GM23338 (cell line): ENCODE measurements at regions not wholly inside any gene's neighbourhood (a gene's known extent, or its start where the extent isn't known, plus 50 kb on each side); places are given as distances from the start of the nearest gene placed in this dataset.

Source experiments
- ATAC-seq: fragments of 200-7000 bp; cut with Tn5 transposase; 3 replicates; pipeline ENCODE4 v1.9.1; 2020
- DNase-seq: peaks from one replicate; pipeline ENCODE4 v3.0.0-alpha.2; 2015; ENCODE audit warnings: low spot score
- H2AFZ ChIP-seq: fragments of 200-600 bp; sonication (generic); 2 replicates; pipeline ENCODE4 v1.8.0; 2016; ENCODE audit warnings: antibody characterized with exemption, mild to moderate bottlenecking, moderate library complexity
- H3F3A ChIP-seq: fragments of 200-600 bp; sonication (generic); replicated peaks from 2 replicates; pipeline ENCODE4 v1.8.0; 2017; ENCODE audit warnings: antibody characterized with exemption, mixed run types, low read depth
- H3K27ac ChIP-seq: fragments of 200-600 bp; sonication (generic); 2 replicates; pipeline ENCODE4 v1.6.1; 2016; ENCODE audit warnings: low read depth
- H3K27me3 ChIP-seq: fragments of 200-600 bp; sonication (generic); 2 replicates; pipeline ENCODE4 v1.8.0; 2016; ENCODE audit warnings: mild to moderate bottlenecking, mixed run types, moderate library complexity; ENCODE audit not compliant: insufficient read depth
- H3K36me3 ChIP-seq: fragments of 200-600 bp; sonication (generic); 2 replicates; pipeline ENCODE4 v1.8.0; 2016; ENCODE audit warnings: mild to moderate bottlenecking; ENCODE audit not compliant: insufficient read depth
- H3K4me1 ChIP-seq: fragments of 200-600 bp; sonication (generic); 2 replicates; pipeline ENCODE4 v1.8.0; 2016; ENCODE audit warnings: mild to moderate bottlenecking, moderate library complexity; ENCODE audit not compliant: insufficient read depth
- H3K4me2 ChIP-seq: fragments of 200-600 bp; sonication (generic); 2 replicates; pipeline ENCODE4 v1.7.1; 2017; ENCODE audit warnings: mixed run types
- H3K4me3 ChIP-seq: fragments of 200-600 bp; sonication (generic); 2 replicates; pipeline ENCODE4 v1.6.1; 2016; ENCODE audit warnings: mixed run types
- H3K79me2 ChIP-seq: fragments of 200-600 bp; sonication (generic); replicated peaks from 2 replicates; pipeline ENCODE4 v1.8.0; 2017; ENCODE audit warnings: mild to moderate bottlenecking; ENCODE audit not compliant: insufficient read depth
- H3K9me2 ChIP-seq: fragments of 200-600 bp; sonication (generic); 2 replicates; pipeline ENCODE4 v1.8.0; 2017; ENCODE audit not compliant: insufficient read depth
- H4K20me1 ChIP-seq: fragments of 200-600 bp; sonication (generic); replicated peaks from 2 replicates; pipeline ENCODE4 v1.8.0; 2017; ENCODE audit warnings: mild to moderate bottlenecking; ENCODE audit not compliant: insufficient read depth
- H3K27ac Mint-ChIP-seq: 2 replicates; pipeline ENCODE4 v1.8.0; 2020; ENCODE audit warnings: inconsistent platforms, mild to moderate bottlenecking, moderate library complexity, mixed read lengths
- H3K27me3 Mint-ChIP-seq: 3 replicates; pipeline ENCODE4 v1.8.0; 2022; ENCODE audit warnings: low read depth, mild to moderate bottlenecking, moderate library complexity, mixed read lengths, inconsistent platforms; ENCODE audit not compliant: insufficient read depth, poor library complexity
- H3K36me3 Mint-ChIP-seq: 3 replicates; pipeline ENCODE4 v1.8.0; 2021; ENCODE audit warnings: low read depth, mild to moderate bottlenecking, inconsistent platforms, moderate library complexity, mixed read lengths
- H3K4me1 Mint-ChIP-seq: 3 replicates; pipeline ENCODE4 v1.8.0; 2020; ENCODE audit warnings: mild to moderate bottlenecking, inconsistent platforms, mixed read lengths
- H3K4me3 Mint-ChIP-seq: 3 replicates; pipeline ENCODE4 v1.8.0; 2021; ENCODE audit warnings: moderate library complexity, mild to moderate bottlenecking, inconsistent platforms, mixed read lengths
- H3K9me3 Mint-ChIP-seq: 3 replicates; pipeline ENCODE4 v1.8.0; 2020; ENCODE audit warnings: moderate library complexity, mild to moderate bottlenecking, inconsistent platforms, mixed read lengths
- CREB1 ChIP-seq: fragments of 250-450 bp; sonication (Bioruptor Pico); IDR thresholded peaks from 2 replicates; pipeline ENCODE4 v1.5.0; 2020; ENCODE audit warnings: low read depth, mild to moderate bottlenecking, moderate library complexity
- CTCF ChIP-seq, 2 experiments: fragments of 200-600 bp in 1 of 2; sonication (generic) in 1 of 2; conservative IDR thresholded peaks; 2 replicates each; pipeline versions ENCODE4 v1.5.1 to v1.6.1; 2016 to 2017; ENCODE audit warnings: antibody characterized with exemption in 2 of 2, low read depth in 2 of 2, mild to moderate bottlenecking in 2 of 2, moderate library complexity in 1 of 2
- ETS1 ChIP-seq: IDR thresholded peaks from 2 replicates; pipeline ENCODE4 v1.6.1; 2016; ENCODE audit warnings: antibody characterized with exemption
- EZH2phosphoT487 ChIP-seq: fragments of 200-600 bp; sonication (generic); IDR thresholded peaks from one replicate; pipeline ENCODE4 v1.8.1; 2018; ENCODE audit warnings: antibody characterized with exemption; ENCODE audit not compliant: unreplicated experiment
- JUNB ChIP-seq: IDR thresholded peaks from one replicate; pipeline ENCODE4 v1.6.1; 2016; ENCODE audit warnings: antibody characterized with exemption; ENCODE audit not compliant: unreplicated experiment
- NANOG ChIP-seq: IDR thresholded peaks from 2 replicates; pipeline ENCODE4 v1.6.1; 2016; ENCODE audit warnings: antibody characterized with exemption, borderline replicate concordance
- POLR2AphosphoS5 ChIP-seq: IDR thresholded peaks from 2 replicates; pipeline ENCODE4 v1.6.1; 2016; ENCODE audit warnings: antibody characterized with exemption, low read depth
- REST ChIP-seq: IDR thresholded peaks from one replicate; pipeline ENCODE4 v1.6.1; 2018; ENCODE audit warnings: antibody characterized with exemption; ENCODE audit not compliant: unreplicated experiment
- STAT1 ChIP-seq: IDR thresholded peaks from one replicate; pipeline ENCODE4 v1.6.1; 2016; ENCODE audit warnings: antibody characterized with exemption; ENCODE audit not compliant: unreplicated experiment
- ZNF114 ChIP-seq: fragments of 250-450 bp; sonication (Bioruptor Pico); IDR thresholded peaks from 2 replicates; pipeline ENCODE4 v1.5.0; 2020; ENCODE audit warnings: mild to moderate bottlenecking, moderate library complexity
- ZNF331 ChIP-seq: fragments of 250-450 bp; sonication (Bioruptor Pico); IDR thresholded peaks from 2 replicates; pipeline ENCODE4 v1.5.0; 2020; ENCODE audit warnings: low read depth, mild to moderate bottlenecking, moderate library complexity
- ZNF462 ChIP-seq: fragments of 250-450 bp; sonication (Bioruptor Pico); IDR thresholded peaks from 2 replicates; pipeline ENCODE4 v1.5.0; 2020; ENCODE audit warnings: mild to moderate bottlenecking, moderate library complexity

- TF ChIP-seq CTCF (conservative IDR thresholded peaks at IDR 0.05; ENCODE audit: low read depth in 2 of 2): no peak
- TF ChIP-seq CREB1 (CRISPR knock-in tag): no peak
- TF ChIP-seq POLR2AphosphoS5: no peak
- TF ChIP-seq ZNF331: no peak
- no peak for TF ChIP-seq NANOG
- no peak for TF ChIP-seq REST
- no peak for TF ChIP-seq EZH2phosphoT487
- TF ChIP-seq STAT1: no peak
Measured at GRCh38 chr6:92281571-92282076, 1137.7 kb downstream of the EPHA7 start (continued).

GRCh38 chr6:92275150-92275549, 1144.2 kb downstream of the EPHA7 start:
- no peaks in the 10 kb centered on the region for H3K79me2 ChIP-seq
- H3K9me2 ChIP-seq: no peaks in the 10 kb centered on the region
- ATAC-seq (no peak), DNase-seq (no peak)
- H4K20me1 ChIP-seq: no peaks in the 10 kb centered on the region
- no peak overlapping the region for H3K4me3 ChIP-seq
- H3K4me1 Mint-ChIP-seq: peaks cover 4% of the 10 kb centered on the region; the same call in 2 of the 3 replicates
- no peaks in the 10 kb centered on the region; the same call in 2 of the 3 replicates for H3K9me3 Mint-ChIP-seq
- no peak overlapping the region for H3K27ac ChIP-seq
- H3K4me3 Mint-ChIP-seq: no peak overlapping the region
- H3K36me3 Mint-ChIP-seq: no peaks in the 10 kb centered on the region
- no peaks in the 10 kb centered on the region for H3K27me3 ChIP-seq
- H3K27ac Mint-ChIP-seq: no peak overlapping the region
- H3K4me1 ChIP-seq: no peaks in the 10 kb centered on the region
- no peaks in the 10 kb centered on the region for H3F3A ChIP-seq
- no peaks in the 10 kb centered on the region for H3K36me3 ChIP-seq
- H3K4me2 ChIP-seq: no peak overlapping the region
- H2AFZ ChIP-seq: no peak overlapping the region
- no peaks in the 10 kb centered on the region for H3K27me3 Mint-ChIP-seq
- TF ChIP-seq CREB1 (CRISPR knock-in tag): no peak
- TF ChIP-seq JUNB: no peak
- no peak for TF ChIP-seq ZNF462 (CRISPR knock-in tag)
- no peak for TF ChIP-seq ETS1
- TF ChIP-seq ZNF114 (CRISPR knock-in tag): no peak
- no peak for TF ChIP-seq STAT1
- TF ChIP-seq ZNF331: no peak
